Astrocyte of the cerebellum (primary cell): ENCODE measurements at regions not wholly inside any gene's neighbourhood (a gene's known extent, or its start where the extent isn't known, plus 50 kb on each side); places are given as distances from the start of the nearest gene placed in this dataset.

ENCODE experiments used
- DNase-seq: peaks from one replicate; pipeline ENCODE4 v3.0.0-alpha.2; 2011; ENCODE audit warnings: low read depth
- H3K4me3 ChIP-seq: 2 replicates; pipeline ENCODE4 v1.5.1; 2011; ENCODE audit warnings: mild to moderate bottlenecking, low read depth, low read length, moderate library complexity
- in situ Hi-C: cut with HindIII; loops from 2 replicates; pipeline ENCODE4 v1.10.0; 2017; ENCODE audit warnings: low sequenced_read_pairs
- TF ChIP-seq, protein P1 (sequence below): IDR thresholded peaks from 2 replicates; pipeline ENCODE4 v1.5.1; 2012; ENCODE audit warnings: low read length, low read depth, moderate library complexity, mild to moderate bottlenecking; ENCODE audit errors: missing control alignments

DNA sequence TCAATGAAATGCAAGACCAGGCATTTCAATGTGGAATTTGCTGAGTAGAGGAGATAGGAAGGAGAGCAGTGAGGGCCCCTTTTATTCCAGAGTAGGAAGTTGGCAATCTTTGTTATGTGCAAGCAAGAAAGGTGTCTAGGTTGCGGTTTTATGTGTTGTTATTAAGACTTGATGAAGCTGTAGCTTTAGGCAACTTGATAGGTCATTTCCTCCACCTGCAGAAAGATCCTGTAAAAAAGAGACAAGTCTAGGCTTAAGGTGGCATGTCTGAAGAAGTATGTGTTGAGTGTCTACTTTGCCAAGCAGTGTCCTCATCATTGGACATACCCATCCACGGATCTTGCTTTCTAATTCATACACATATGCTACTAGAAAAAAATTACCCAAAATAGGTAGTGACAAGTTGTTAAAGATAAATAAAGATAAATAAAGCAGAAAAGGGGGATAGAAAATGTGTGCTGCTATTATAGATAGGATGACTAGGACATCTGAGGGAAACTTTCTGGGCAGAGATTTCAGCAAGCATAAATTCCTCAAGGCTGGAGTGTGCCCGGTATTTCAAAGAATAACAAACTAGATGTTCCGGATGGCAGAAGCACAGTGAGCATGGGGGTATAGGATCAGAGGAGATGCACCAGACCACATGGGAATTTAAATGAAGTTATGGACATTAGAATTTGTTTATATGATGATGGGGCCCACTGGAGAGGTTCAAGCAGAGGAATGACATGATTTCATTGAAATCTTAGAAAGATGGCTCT is 335.0 kb downstream of the TGFB2 start:
- TF ChIP-seq, protein P1, sequence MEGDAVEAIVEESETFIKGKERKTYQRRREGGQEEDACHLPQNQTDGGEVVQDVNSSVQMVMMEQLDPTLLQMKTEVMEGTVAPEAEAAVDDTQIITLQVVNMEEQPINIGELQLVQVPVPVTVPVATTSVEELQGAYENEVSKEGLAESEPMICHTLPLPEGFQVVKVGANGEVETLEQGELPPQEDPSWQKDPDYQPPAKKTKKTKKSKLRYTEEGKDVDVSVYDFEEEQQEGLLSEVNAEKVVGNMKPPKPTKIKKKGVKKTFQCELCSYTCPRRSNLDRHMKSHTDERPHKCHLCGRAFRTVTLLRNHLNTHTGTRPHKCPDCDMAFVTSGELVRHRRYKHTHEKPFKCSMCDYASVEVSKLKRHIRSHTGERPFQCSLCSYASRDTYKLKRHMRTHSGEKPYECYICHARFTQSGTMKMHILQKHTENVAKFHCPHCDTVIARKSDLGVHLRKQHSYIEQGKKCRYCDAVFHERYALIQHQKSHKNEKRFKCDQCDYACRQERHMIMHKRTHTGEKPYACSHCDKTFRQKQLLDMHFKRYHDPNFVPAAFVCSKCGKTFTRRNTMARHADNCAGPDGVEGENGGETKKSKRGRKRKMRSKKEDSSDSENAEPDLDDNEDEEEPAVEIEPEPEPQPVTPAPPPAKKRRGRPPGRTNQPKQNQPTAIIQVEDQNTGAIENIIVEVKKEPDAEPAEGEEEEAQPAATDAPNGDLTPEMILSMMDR, result no peak
- H3K4me3 ChIP-seq, result no peak overlapping the region
- in situ Hi-C loops, result no loop called here
- DNase-seq, result no peak

DNA sequence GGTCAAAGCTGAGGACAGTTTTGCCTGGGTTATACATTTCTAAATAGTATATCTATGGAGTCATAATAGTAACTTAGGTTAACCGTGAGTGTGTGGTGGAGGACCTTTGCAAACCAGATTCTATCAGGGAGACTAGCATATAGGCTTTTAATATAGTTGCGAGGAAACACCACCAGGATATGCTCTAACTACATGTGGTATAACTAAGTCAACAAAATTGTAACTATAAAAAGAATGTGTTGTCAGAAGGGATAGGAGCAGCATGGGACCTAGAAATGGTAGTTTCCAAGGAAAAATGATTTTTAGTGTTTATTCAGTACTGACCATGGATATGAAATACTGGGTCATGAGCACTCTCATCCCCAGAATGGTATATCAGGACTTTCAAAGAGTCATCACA is 338.1 kb downstream of the TGFB2 start:
- DNase-seq, result no peak
- in situ Hi-C loops, result no loop called here
- H3K4me3 ChIP-seq, result no peak overlapping the region
- TF ChIP-seq, protein P1, result peak; percentile 9

DNA sequence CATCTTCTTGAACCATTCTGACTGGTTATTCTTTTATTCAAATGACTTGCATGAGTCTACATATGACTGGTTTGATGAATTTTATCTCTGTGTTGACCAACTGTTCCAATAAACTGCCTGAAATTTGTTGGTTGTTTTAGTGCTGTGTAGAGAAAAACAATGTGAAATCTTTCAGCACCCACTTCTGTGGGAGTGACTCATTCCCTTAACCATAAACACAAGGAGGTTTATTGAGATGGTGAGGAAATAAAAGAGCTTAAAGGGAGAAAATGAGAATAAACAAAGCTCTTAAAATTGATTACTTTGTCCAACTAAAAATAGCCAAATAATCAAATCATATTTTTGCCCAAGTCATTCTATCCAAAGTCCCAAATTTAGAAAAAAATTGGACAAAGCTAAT is 341.1 kb downstream of the TGFB2 start:
- no peak for DNase-seq
- H3K4me3 ChIP-seq, result no peak overlapping the region
- in situ Hi-C loops, result no loop called here
- TF ChIP-seq, protein P1, result no peak

DNA sequence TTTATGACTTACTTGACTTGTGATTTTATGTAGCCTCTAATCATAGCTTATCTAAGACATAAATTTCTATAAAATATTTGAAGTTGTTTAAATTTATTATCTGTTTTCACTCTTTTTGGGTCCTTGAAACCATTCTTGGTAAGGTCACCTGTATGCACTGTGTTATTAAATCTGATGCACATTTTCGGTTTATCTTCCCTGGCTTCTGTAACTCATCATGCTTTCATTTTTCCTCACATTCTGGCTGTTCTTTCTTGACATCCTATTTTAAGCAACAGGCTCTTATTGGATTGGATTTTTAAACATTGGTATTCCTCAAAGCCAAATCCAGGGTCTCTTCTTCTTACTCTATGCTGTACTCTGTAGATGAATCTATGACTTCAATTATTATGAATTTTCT is 341.6 kb downstream of the TGFB2 start:
- in situ Hi-C loops, result no loop called here
- DNase-seq, result no peak
- TF ChIP-seq, protein P1, result no peak
- no peak overlapping the region for H3K4me3 ChIP-seq

DNA sequence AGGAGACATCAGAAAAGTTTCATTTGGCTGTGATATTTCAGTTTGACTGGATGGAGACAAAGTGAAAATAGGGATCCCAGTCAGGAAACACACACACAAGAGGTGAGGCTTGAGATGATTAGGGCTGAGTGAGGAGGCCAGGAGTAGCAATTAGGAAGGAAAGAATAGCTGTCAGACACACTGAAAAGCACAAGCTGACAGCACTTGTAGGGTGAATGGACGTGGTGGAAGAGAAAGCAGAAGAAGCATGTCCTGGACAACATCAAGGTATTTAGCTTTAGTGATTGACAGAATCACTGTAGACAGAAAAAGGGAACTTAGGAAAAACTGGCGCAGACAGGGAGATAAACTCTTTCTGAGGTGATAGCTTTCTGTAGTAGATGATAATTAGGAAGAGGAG is 347.7 kb downstream of the TGFB2 start:
- no peak overlapping the region for H3K4me3 ChIP-seq
- DNase-seq, result no peak
- in situ Hi-C loops, result no loop called here
- TF ChIP-seq, protein P1, result no peak

DNA sequence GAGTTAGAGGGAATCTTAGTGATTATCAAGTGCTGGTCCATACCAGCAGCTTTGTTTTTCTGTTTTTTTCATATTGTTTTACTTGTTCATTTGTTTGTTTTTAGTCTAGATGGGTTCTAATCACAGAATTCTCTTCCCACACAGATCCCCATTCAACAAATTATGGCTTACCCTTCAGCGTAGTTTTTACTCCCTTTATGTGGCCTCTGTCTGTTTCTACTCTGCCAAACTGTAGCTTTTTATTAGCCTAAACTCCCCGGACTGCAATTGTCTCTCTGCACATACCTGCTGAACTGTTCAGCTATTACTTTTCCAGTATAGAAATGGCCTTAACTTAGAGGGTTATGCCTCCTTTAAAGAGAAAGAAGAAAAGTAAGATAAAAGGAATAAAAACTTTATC is 348.5 kb downstream of the TGFB2 start:
- no peak overlapping the region for H3K4me3 ChIP-seq
- in situ Hi-C loops, result no loop called here
- TF ChIP-seq, protein P1, result no peak
- DNase-seq, result no peak

DNA sequence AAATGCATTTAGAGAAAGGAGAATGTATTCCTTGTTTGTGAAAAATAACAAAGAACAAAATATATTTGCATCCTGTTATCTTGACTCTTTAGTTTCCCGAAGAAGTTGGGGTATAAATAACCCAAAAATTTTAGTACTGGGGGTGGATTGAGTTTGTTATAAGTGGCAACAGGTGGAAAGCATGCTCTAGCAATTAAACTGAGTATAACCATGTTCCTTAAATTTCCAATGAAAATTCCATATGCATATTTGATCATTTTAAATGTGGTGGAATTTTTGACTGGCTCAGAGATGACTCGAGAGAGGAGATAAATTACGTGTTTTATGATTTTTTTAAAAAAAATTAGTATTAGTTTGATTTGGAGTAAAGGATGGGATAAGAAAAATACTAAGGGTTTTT is 348.9 kb downstream of the TGFB2 start:
- TF ChIP-seq, protein P1, result no peak
- in situ Hi-C loops, result no loop called here
- H3K4me3 ChIP-seq, result no peak overlapping the region
- no peak for DNase-seq
